ENCODE measurements at regions not wholly inside any gene's neighbourhood (a gene's known extent, or its start where the extent isn't known, plus 50 kb on each side); places are given as distances from the start of the nearest gene placed in this dataset.
"Not testable (repeated sequence)": the region's sequence is repeated elsewhere in the genome, so short reads cannot be mapped to it uniquely, and the experiment has no call there.

GRCh38 chr2:207332480-207333212 is 166.9 kb upstream of the KLF7 start:
- no peak for DNase-seq

GRCh38 chr2:207333599-207334300 is 168.0 kb upstream of the KLF7 start:
- DNase-seq, result no peak

- no peak for DNase-seq
Measured at GRCh38 chr2:207334301-207334623, 168.5 kb upstream of the KLF7 start.

- no peak for DNase-seq
Measured at GRCh38 chr2:207334624-207335371, 169.1 kb upstream of the KLF7 start.

GRCh38 chr2:207337234-207338219 is 171.8 kb upstream of the KLF7 start:
- no peak for DNase-seq

- no peak for DNase-seq
Measured at GRCh38 chr2:207338220-207338607, 172.5 kb upstream of the KLF7 start.

- DNase-seq, result no peak
Measured at GRCh38 chr2:207338610-207339009, 172.9 kb upstream of the KLF7 start.

- no peak for DNase-seq
Measured at GRCh38 chr2:207341112-207341750, 175.5 kb upstream of the KLF7 start.

- DNase-seq, result no peak
Measured at GRCh38 chr2:207341804-207342203, 176.1 kb upstream of the KLF7 start.

- DNase-seq, result not testable (repeated sequence)
Measured at GRCh38 chr2:207344596-207345394, 179.0 kb upstream of the KLF7 start.

- DNase-seq, result no peak
Measured at GRCh38 chr2:207351171-207351570, 178.6 kb upstream of the CREB1 start.

- no peak for DNase-seq
Measured at GRCh38 chr2:207352978-207353671, 176.6 kb upstream of the CREB1 start.

- no peak for DNase-seq
Measured at GRCh38 chr2:207353836-207354235, 175.9 kb upstream of the CREB1 start.

- DNase-seq, result no peak
Measured at GRCh38 chr2:207354462-207354861, 175.3 kb upstream of the CREB1 start.

- DNase-seq, result no peak
Measured at GRCh38 chr2:207356567-207356966, 173.2 kb upstream of the CREB1 start.

GRCh38 chr2:207357216-207357615 is 172.5 kb upstream of the CREB1 start:
- no peak for DNase-seq

GRCh38 chr2:207362716-207363115 is 167.0 kb upstream of the CREB1 start:
- DNase-seq, result no peak

GRCh38 chr2:207363761-207364290 is 165.9 kb upstream of the CREB1 start:
- no peak for DNase-seq

- DNase-seq, result no peak
Measured at GRCh38 chr2:207370646-207371045, 159.1 kb upstream of the CREB1 start.

GRCh38 chr2:207371877-207372276 is 157.9 kb upstream of the CREB1 start:
- DNase-seq, result no peak
